AG04449 (cell line): ENCODE measurements at regions not wholly inside any gene's neighbourhood (a gene's known extent, or its start where the extent isn't known, plus 50 kb on each side); places are given as distances from the start of the nearest gene placed in this dataset.
"Not testable (repeated sequence)": the region's sequence is repeated elsewhere in the genome, so short reads cannot be mapped to it uniquely, and the experiment has no call there.

Source experiments
- CTCF ChIA-PET: fragments of 350-600 bp; formaldehyde crosslinking; extraction: SDS; loops from one replicate; lab custom pipeline; 2021; ENCODE audit warnings: antibody characterized with exemption; lab: Yijun Ruan, JAX
- POLR2A ChIA-PET: fragments of 400-600, 350-600 bp; formaldehyde crosslinking; extraction: SDS; loops from one replicate; lab custom pipeline; 2020; ENCODE audit warnings: antibody characterized with exemption, inconsistent platforms; lab: Yijun Ruan, JAX
- DNase-seq: peaks from one replicate; pipeline ENCODE4 v3.0.0-alpha.2; 2010; ENCODE audit warnings: low read depth, low spot score
- H3K4me3 ChIP-seq: 2 replicates; pipeline ENCODE4 v1.5.1; 2011; ENCODE audit warnings: low read depth, mild to moderate bottlenecking, control low read depth, low read length
- TF ChIP-seq, protein P1 (sequence below): IDR thresholded peaks from one replicate; pipeline ENCODE4 v1.5.1; 2011; ENCODE audit warnings: mild to moderate bottlenecking, moderate library complexity, low read length, control low read depth, inconsistent platforms; ENCODE audit not compliant: insufficient read depth; ENCODE audit errors: missing control alignments

DNA sequence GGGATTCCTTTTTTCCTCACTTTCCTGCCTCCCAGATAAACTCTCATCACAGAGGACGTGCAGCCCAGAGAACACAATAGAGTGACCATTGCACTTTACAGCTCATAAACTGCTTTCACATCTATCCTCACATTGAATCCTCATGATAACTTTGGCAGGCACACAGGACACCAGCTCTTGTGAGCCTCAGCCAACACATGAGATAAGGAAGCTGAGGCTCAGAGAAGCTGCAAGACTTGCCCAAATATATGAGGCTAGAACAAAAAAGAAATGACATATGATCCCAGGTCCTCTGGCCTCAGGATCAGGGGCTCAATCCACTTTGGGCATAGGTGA is 85.0 kb upstream of the CPEB2 start:
- no peak overlapping the region for H3K4me3 ChIP-seq
- DNase-seq: no peak
- TF ChIP-seq, protein P1, sequence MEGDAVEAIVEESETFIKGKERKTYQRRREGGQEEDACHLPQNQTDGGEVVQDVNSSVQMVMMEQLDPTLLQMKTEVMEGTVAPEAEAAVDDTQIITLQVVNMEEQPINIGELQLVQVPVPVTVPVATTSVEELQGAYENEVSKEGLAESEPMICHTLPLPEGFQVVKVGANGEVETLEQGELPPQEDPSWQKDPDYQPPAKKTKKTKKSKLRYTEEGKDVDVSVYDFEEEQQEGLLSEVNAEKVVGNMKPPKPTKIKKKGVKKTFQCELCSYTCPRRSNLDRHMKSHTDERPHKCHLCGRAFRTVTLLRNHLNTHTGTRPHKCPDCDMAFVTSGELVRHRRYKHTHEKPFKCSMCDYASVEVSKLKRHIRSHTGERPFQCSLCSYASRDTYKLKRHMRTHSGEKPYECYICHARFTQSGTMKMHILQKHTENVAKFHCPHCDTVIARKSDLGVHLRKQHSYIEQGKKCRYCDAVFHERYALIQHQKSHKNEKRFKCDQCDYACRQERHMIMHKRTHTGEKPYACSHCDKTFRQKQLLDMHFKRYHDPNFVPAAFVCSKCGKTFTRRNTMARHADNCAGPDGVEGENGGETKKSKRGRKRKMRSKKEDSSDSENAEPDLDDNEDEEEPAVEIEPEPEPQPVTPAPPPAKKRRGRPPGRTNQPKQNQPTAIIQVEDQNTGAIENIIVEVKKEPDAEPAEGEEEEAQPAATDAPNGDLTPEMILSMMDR: no peak
- ChIA-PET CTCF (no interaction called here), POLR2A (no interaction called here)

- no peak for DNase-seq
- no peak overlapping the region for H3K4me3 ChIP-seq
- TF ChIP-seq, protein P1: no peak
- ChIA-PET CTCF (no interaction called here), POLR2A (no interaction called here)
These were observed 83.9 kb upstream of the CPEB2 start for GRCh38 chr4:14918336-14918735.

- DNase-seq: no peak
- ChIA-PET CTCF (no interaction called here), POLR2A (no interaction called here)
- H3K4me3 ChIP-seq: no peak overlapping the region
- TF ChIP-seq, protein P1: no peak
These were observed 82.5 kb upstream of the CPEB2 start for GRCh38 chr4:14919785-14920184.

GRCh38 chr4:14920237-14920636 is 82.0 kb upstream of the CPEB2 start:
- DNase-seq: no peak
- ChIA-PET CTCF (no interaction called here), POLR2A (no interaction called here)
- no peak overlapping the region for H3K4me3 ChIP-seq
- TF ChIP-seq, protein P1: no peak

- POLR2A ChIA-PET: no interaction called here
- CTCF ChIA-PET: no interaction called here
- no peak for DNase-seq
- TF ChIP-seq, protein P1: no peak
- H3K4me3 ChIP-seq: no peak overlapping the region
These were observed 81.4 kb upstream of the CPEB2 start for GRCh38 chr4:14920759-14921320.

- CTCF ChIA-PET, POLR2A ChIA-PET, H3K4me3 ChIP-seq, DNase-seq: not testable (repeated sequence)
These were observed 80.5 kb upstream of the CPEB2 start for GRCh38 chr4:14921781-14922180.

- ChIA-PET CTCF (no interaction called here), POLR2A (no interaction called here)
- DNase-seq: no peak
These were observed 78.0 kb upstream of the CPEB2 start for GRCh38 chr4:14924076-14924811.

More at GRCh38 chr4:14924076-14924811, 78.0 kb upstream of the CPEB2 start:
- TF ChIP-seq, protein P1: no peak
- H3K4me3 ChIP-seq: no peak overlapping the region
